ENCODE measurements at regions not wholly inside any gene's neighbourhood (a gene's known extent, or its start where the extent isn't known, plus 50 kb on each side); places are given as distances from the start of the nearest gene placed in this dataset.

GRCh38 chr11:22472306-22472705, 134.1 kb downstream of the SLC17A6 start:
- no peak for ATAC-seq (ENCODE audit: low read depth)
- Mint-ChIP-seq H3K4me1 (no peaks in the 10 kb centered on the region), H3K36me3 (ENCODE audit: low read depth) (no peaks in the 10 kb centered on the region), H3K27me3 (no peaks in the 10 kb centered on the region), H3K4me3 (no peak overlapping the region), H3K27ac (no peak overlapping the region), H3K9me3 (no peaks in the 10 kb centered on the region)
- TF ChIP-seq CTCF (IDR thresholded peaks at IDR 0.05): no peak
- ChIA-PET POLR2A (no interaction called here), CTCF (no interaction called here)
- no peak for DNase-seq
- intact Hi-C loops (cut with micrococcal nuclease): no loop called here

- CTCF ChIA-PET: no interaction called here
These were observed 133.2 kb downstream of the SLC17A6 start for GRCh38 chr11:22471385-22471784.

GRCh38 chr11:22467741-22468140, 129.6 kb downstream of the SLC17A6 start:
- no peaks in the 10 kb centered on the region for H3K36me3 Mint-ChIP-seq (ENCODE audit: low read depth)
- no peak overlapping the region for H3K27ac Mint-ChIP-seq

More at GRCh38 chr11:22471385-22471784, 133.2 kb downstream of the SLC17A6 start:
- Mint-ChIP-seq H3K27me3 (no peaks in the 10 kb centered on the region), H3K27ac (no peak overlapping the region), H3K4me3 (no peak overlapping the region), H3K9me3 (no peaks in the 10 kb centered on the region), H3K4me1 (no peaks in the 10 kb centered on the region), H3K36me3 (ENCODE audit: low read depth) (no peaks in the 10 kb centered on the region)
- no peak for TF ChIP-seq CTCF (IDR thresholded peaks at IDR 0.05)
- DNase-seq (no peak), ATAC-seq (ENCODE audit: low read depth) (no peak)
- POLR2A ChIA-PET: no interaction called here
- intact Hi-C loops (cut with micrococcal nuclease): no loop called here

GRCh38 chr11:22467248-22467647, 129.1 kb downstream of the SLC17A6 start:
- H3K9me3 Mint-ChIP-seq: no peaks in the 10 kb centered on the region
- ChIA-PET POLR2A (no interaction called here), CTCF (no interaction called here)
- no peak for ATAC-seq (ENCODE audit: low read depth)
- H3K4me1 Mint-ChIP-seq: no peaks in the 10 kb centered on the region
- no peak overlapping the region for H3K27ac Mint-ChIP-seq
- H3K4me3 Mint-ChIP-seq: no peak overlapping the region
- no peaks in the 10 kb centered on the region for H3K36me3 Mint-ChIP-seq (ENCODE audit: low read depth)
- no peak for DNase-seq
- H3K27me3 Mint-ChIP-seq: no peaks in the 10 kb centered on the region
- intact Hi-C loops (cut with micrococcal nuclease): no loop called here
- TF ChIP-seq CTCF (IDR thresholded peaks at IDR 0.05): no peak

More at GRCh38 chr11:22467741-22468140, 129.6 kb downstream of the SLC17A6 start:
- no peak for DNase-seq
- Mint-ChIP-seq H3K4me3 (no peak overlapping the region), H3K27me3 (no peaks in the 10 kb centered on the region), H3K9me3 (no peaks in the 10 kb centered on the region), H3K4me1 (no peaks in the 10 kb centered on the region)
- ChIA-PET POLR2A (no interaction called here), CTCF (no interaction called here)
- no peak for ATAC-seq (ENCODE audit: low read depth)
- no peak for TF ChIP-seq CTCF (IDR thresholded peaks at IDR 0.05)
- intact Hi-C loops (cut with micrococcal nuclease): no loop called here

GRCh38 chr11:22466809-22467208, 128.6 kb downstream of the SLC17A6 start:
- Mint-ChIP-seq H3K27ac (no peak overlapping the region), H3K4me1 (no peaks in the 10 kb centered on the region), H3K9me3 (no peaks in the 10 kb centered on the region), H3K36me3 (ENCODE audit: low read depth) (no peaks in the 10 kb centered on the region), H3K27me3 (no peaks in the 10 kb centered on the region), H3K4me3 (no peak overlapping the region)
- DNase-seq (no peak), ATAC-seq (ENCODE audit: low read depth) (no peak)
- intact Hi-C loops (cut with micrococcal nuclease): no loop called here
- ChIA-PET POLR2A (no interaction called here), CTCF (no interaction called here)
- TF ChIP-seq CTCF (IDR thresholded peaks at IDR 0.05): no peak

Data from activated B cell treated with CpG ODN at 0.5 μM for 24 hours (primary cell).